ENCODE measurements at regions not wholly inside any gene's neighbourhood (a gene's known extent, or its start where the extent isn't known, plus 50 kb on each side); places are given as distances from the start of the nearest gene placed in this dataset.

DNA sequence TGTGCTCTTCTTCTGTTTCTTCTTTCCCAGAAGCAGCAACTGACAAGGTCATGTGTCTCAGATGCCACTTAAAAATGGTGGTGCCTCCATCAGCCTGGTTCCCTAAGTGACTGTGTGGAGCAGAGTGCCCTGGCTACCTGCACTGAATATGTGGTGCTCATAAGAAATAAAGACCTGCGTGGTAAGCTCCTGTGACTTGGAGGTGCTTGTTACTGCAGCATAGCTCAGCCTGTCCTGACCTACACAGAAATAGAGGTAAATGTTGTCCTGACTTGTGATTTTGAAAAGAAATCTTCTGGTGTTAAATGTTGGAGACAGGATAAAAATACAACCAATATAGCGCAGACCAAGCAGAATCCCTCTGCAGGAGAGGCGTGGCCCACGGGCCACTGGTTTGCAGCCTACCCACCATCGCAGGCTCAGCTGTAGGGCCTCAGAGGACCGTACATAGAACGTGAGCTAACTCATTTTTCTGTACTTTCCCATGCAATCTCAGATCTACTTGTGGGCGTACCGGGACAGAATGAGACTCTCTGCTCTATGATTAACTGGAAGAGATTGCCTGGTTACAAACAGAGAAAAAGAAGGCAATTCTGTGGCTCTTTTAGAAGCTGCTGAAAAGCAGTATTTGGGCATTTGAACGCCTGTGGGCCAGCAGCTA is 79.4 kb upstream of the UNC5A start:
- Mint-ChIP-seq H3K4me1 (peaks cover 20% of the 10 kb centered on the region), H3K27ac (no peak overlapping the region), H3K4me3 (no peak overlapping the region), H3K36me3 (ENCODE audit: low read depth) (no peaks in the 10 kb centered on the region), H3K9me3 (no peaks in the 10 kb centered on the region), H3K27me3 (ENCODE audit: low read depth) (peaks cover 42% of the 10 kb centered on the region)
- TF ChIP-seq, protein P1, sequence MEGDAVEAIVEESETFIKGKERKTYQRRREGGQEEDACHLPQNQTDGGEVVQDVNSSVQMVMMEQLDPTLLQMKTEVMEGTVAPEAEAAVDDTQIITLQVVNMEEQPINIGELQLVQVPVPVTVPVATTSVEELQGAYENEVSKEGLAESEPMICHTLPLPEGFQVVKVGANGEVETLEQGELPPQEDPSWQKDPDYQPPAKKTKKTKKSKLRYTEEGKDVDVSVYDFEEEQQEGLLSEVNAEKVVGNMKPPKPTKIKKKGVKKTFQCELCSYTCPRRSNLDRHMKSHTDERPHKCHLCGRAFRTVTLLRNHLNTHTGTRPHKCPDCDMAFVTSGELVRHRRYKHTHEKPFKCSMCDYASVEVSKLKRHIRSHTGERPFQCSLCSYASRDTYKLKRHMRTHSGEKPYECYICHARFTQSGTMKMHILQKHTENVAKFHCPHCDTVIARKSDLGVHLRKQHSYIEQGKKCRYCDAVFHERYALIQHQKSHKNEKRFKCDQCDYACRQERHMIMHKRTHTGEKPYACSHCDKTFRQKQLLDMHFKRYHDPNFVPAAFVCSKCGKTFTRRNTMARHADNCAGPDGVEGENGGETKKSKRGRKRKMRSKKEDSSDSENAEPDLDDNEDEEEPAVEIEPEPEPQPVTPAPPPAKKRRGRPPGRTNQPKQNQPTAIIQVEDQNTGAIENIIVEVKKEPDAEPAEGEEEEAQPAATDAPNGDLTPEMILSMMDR (IDR thresholded peaks at IDR 0.05; ENCODE audit: unreplicated experiment in 3 of 3), result no peak

DNA sequence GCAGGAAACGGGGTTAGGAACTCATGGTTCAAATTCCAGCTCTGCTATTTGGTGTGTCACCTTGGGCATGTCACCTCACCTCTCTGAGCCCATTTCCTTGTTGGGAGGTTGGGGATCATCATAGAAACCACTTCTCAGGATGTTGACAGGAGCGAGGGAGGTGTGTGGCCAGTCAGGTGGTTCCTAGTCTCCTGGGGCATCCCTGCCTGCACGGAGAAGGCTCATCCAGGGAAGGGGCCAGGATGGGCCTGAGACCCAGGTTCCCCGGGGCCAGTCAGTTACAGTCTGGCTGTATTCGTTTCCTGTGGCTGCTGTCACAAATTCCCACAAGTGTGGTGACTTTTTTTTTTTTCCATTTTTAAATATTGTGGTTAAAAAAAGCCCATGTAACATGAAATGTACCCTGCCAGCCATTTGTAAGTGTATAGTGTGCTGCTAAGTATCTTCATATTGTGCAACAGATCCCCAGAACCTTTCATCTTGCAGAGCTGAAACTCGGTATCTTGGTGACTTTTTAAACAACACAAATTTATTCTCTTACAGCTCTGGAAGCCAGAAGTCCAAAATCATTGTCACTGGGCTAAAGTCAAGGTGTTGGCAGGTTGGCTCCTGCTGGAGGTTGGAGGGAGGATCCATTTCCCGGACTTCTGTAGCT is 78.7 kb upstream of the UNC5A start:
- H3K27ac Mint-ChIP-seq, result no peak overlapping the region
- peaks cover 38% of the 10 kb centered on the region for H3K27me3 Mint-ChIP-seq (ENCODE audit: low read depth)
- no peak overlapping the region for H3K4me3 Mint-ChIP-seq
- H3K9me3 Mint-ChIP-seq, result no peaks in the 10 kb centered on the region
- TF ChIP-seq, protein P1 (IDR thresholded peaks at IDR 0.05; ENCODE audit: unreplicated experiment in 3 of 3), result no peak
- no peaks in the 10 kb centered on the region for H3K36me3 Mint-ChIP-seq (ENCODE audit: low read depth)
- peaks cover 21% of the 10 kb centered on the region for H3K4me1 Mint-ChIP-seq

- H3K4me1 Mint-ChIP-seq, result peaks cover 28% of the 10 kb centered on the region
- no peaks in the 10 kb centered on the region for H3K36me3 Mint-ChIP-seq (ENCODE audit: low read depth)
- H3K27ac Mint-ChIP-seq, result no peak overlapping the region
- peaks cover 44% of the 10 kb centered on the region for H3K27me3 Mint-ChIP-seq (ENCODE audit: low read depth)
- no peak overlapping the region for H3K4me3 Mint-ChIP-seq
- H3K9me3 Mint-ChIP-seq, result no peaks in the 10 kb centered on the region
- TF ChIP-seq, protein P1 (IDR thresholded peaks at IDR 0.05; ENCODE audit: unreplicated experiment in 3 of 3), result no peak
These were observed 78.1 kb upstream of the UNC5A start for GRCh38 chr5:176732306-176732705.

- TF ChIP-seq, protein P1 (IDR thresholded peaks at IDR 0.05; ENCODE audit: unreplicated experiment in 3 of 3), result no peak
- no peak overlapping the region for H3K27ac Mint-ChIP-seq
- no peaks in the 10 kb centered on the region for H3K9me3 Mint-ChIP-seq
- H3K4me1 Mint-ChIP-seq, result peaks cover 28% of the 10 kb centered on the region
- H3K27me3 Mint-ChIP-seq (ENCODE audit: low read depth), result peaks cover 44% of the 10 kb centered on the region
- H3K4me3 Mint-ChIP-seq, result no peak overlapping the region
- no peaks in the 10 kb centered on the region for H3K36me3 Mint-ChIP-seq (ENCODE audit: low read depth)
These were observed 77.5 kb upstream of the UNC5A start for GRCh38 chr5:176732736-176733405.

GRCh38 chr5:176733406-176734262 is 76.7 kb upstream of the UNC5A start:
- peak overlapping the region in 1 of 3 experiments; percentile 31 for H3K27ac Mint-ChIP-seq
- TF ChIP-seq, protein P1 (IDR thresholded peaks at IDR 0.05; ENCODE audit: unreplicated experiment in 3 of 3), result no peak
- no peaks in the 10 kb centered on the region for H3K9me3 Mint-ChIP-seq
- peaks cover 32% of the 10 kb centered on the region for H3K4me1 Mint-ChIP-seq
- H3K27me3 Mint-ChIP-seq (ENCODE audit: low read depth), result peaks cover 44% of the 10 kb centered on the region
- no peaks in the 10 kb centered on the region for H3K36me3 Mint-ChIP-seq (ENCODE audit: low read depth)
- H3K4me3 Mint-ChIP-seq, result peak overlapping the region in 1 of 3 experiments; percentile 23
